DOHH2 (cell line): ENCODE measurements at regions not wholly inside any gene's neighbourhood (a gene's known extent, or its start where the extent isn't known, plus 50 kb on each side); places are given as distances from the start of the nearest gene placed in this dataset.

Source experiments
- H3F3A ChIP-seq: fragments of 200-600 bp; sonication (generic), shearing (Covaris generic); 2 replicates; pipeline ENCODE4 v1.6.0; 2016; ENCODE audit warnings: antibody characterized with exemption, mild to moderate bottlenecking; ENCODE audit not compliant: control insufficient read depth, insufficient read depth
- H3K27ac ChIP-seq: fragments of 200-600 bp; sonication (generic); 2 replicates; pipeline ENCODE4 v1.5.1; 2014; ENCODE audit warnings: low read depth, mild to moderate bottlenecking, low read length, moderate library complexity
- H3K27me3 ChIP-seq: fragments of 200-600 bp; sonication (generic); 2 replicates; pipeline ENCODE4 v1.6.1; 2014; ENCODE audit warnings: mild to moderate bottlenecking, low read length, mixed read lengths; ENCODE audit not compliant: control insufficient read depth
- H3K36me3 ChIP-seq: fragments of 200-600 bp; sonication (generic); 2 replicates; pipeline ENCODE4 v1.6.1; 2014; ENCODE audit warnings: mild to moderate bottlenecking, low read length, moderate library complexity, mixed read lengths; ENCODE audit not compliant: control insufficient read depth
- H3K4me1 ChIP-seq: fragments of 200-600 bp; sonication (generic); 2 replicates; pipeline ENCODE4 v1.6.1; 2014; ENCODE audit warnings: mild to moderate bottlenecking, low read length, mixed read lengths; ENCODE audit not compliant: control insufficient read depth
- H3K4me2 ChIP-seq: fragments of 200-600 bp; sonication (generic); 2 replicates; pipeline ENCODE4 v1.6.0; 2014; ENCODE audit warnings: mild to moderate bottlenecking, low read length, moderate library complexity
- H3K4me3 ChIP-seq: fragments of 200-600 bp; sonication (generic); 2 replicates; pipeline ENCODE4 v1.5.1; 2014; ENCODE audit warnings: mild to moderate bottlenecking, low read length, mixed read lengths
- H3K79me2 ChIP-seq: fragments of 200-600 bp; sonication (generic); 2 replicates; pipeline ENCODE4 v1.6.1; 2014; ENCODE audit warnings: mild to moderate bottlenecking, low read length, mixed read lengths; ENCODE audit not compliant: control insufficient read depth
- H3K9me2 ChIP-seq: fragments of 200-600 bp; sonication (generic); replicated peaks from 2 replicates; pipeline ENCODE4 v1.6.1; 2014; ENCODE audit warnings: mild to moderate bottlenecking, low read length, mixed read lengths; ENCODE audit not compliant: control insufficient read depth
- H3K9me3 ChIP-seq: fragments of 200-600 bp; sonication (generic); 2 replicates; pipeline ENCODE4 v1.6.1; 2014; ENCODE audit warnings: antibody characterized with exemption, low read length, mixed read lengths; ENCODE audit not compliant: control insufficient read depth, insufficient read depth
- H4K20me1 ChIP-seq: fragments of 200-600 bp; sonication (generic); 2 replicates; pipeline ENCODE4 v1.6.0; 2014; ENCODE audit warnings: low read depth, mild to moderate bottlenecking, antibody characterized with exemption, low read length, moderate library complexity; ENCODE audit not compliant: control insufficient read depth, insufficient read depth
- EZH2phosphoT487 ChIP-seq: fragments of 200-600 bp; sonication (generic); IDR thresholded peaks from 2 replicates; pipeline ENCODE4 v1.6.1; 2017; ENCODE audit warnings: borderline replicate concordance, mild to moderate bottlenecking, antibody characterized with exemption, low read length, moderate library complexity, mixed read lengths
- TF ChIP-seq, protein P1 (sequence below): fragments of 200-600 bp; sonication (generic); IDR thresholded peaks from one replicate; pipeline ENCODE4 v1.5.1; 2014; ENCODE audit warnings: antibody characterized with exemption, mild to moderate bottlenecking, low read depth, low read length; ENCODE audit not compliant: poor library complexity, severe bottlenecking

DNA sequence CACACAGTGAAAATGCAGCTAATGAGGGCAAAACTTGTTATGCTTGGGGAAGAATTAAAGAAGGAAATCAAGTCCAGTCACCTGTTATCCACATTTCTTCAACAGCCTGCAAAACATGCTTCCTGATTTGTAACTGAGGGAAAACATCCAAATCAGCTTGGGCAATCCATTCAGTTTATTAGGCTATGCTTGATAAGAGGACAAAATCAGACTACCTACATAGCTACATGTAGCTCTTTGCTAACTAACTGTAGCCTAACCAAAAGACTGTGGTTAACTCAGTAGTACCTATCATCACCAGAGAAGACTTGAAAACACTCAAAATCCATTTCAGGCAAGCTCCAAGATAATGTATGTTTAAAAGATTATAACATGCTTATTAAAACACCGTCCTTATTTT lies 436.4 kb downstream of the SHQ1 start:
- Histone ChIP-seq H3K9me3 (no peaks in the 10 kb centered on the region), H3K27me3 (no peaks in the 10 kb centered on the region), H3K4me1 (no peaks in the 10 kb centered on the region), H3K36me3 (no peaks in the 10 kb centered on the region), H4K20me1 (peaks cover 45% of the 10 kb centered on the region; the same call in 1 of the 2 replicates), H3F3A (0 out of 2 replicates have a peak, but pooled peaks cover 2% of the 10 kb centered on the region), H3K27ac (no peak overlapping the region), H3K4me3 (no peak overlapping the region), H3K9me2 (no peaks in the 10 kb centered on the region), H3K4me2 (no peak overlapping the region), H3K79me2 (peaks cover 100% of the 10 kb centered on the region)
- no peak for TF ChIP-seq EZH2phosphoT487
- TF ChIP-seq, protein P1, sequence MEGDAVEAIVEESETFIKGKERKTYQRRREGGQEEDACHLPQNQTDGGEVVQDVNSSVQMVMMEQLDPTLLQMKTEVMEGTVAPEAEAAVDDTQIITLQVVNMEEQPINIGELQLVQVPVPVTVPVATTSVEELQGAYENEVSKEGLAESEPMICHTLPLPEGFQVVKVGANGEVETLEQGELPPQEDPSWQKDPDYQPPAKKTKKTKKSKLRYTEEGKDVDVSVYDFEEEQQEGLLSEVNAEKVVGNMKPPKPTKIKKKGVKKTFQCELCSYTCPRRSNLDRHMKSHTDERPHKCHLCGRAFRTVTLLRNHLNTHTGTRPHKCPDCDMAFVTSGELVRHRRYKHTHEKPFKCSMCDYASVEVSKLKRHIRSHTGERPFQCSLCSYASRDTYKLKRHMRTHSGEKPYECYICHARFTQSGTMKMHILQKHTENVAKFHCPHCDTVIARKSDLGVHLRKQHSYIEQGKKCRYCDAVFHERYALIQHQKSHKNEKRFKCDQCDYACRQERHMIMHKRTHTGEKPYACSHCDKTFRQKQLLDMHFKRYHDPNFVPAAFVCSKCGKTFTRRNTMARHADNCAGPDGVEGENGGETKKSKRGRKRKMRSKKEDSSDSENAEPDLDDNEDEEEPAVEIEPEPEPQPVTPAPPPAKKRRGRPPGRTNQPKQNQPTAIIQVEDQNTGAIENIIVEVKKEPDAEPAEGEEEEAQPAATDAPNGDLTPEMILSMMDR: no peak

DNA sequence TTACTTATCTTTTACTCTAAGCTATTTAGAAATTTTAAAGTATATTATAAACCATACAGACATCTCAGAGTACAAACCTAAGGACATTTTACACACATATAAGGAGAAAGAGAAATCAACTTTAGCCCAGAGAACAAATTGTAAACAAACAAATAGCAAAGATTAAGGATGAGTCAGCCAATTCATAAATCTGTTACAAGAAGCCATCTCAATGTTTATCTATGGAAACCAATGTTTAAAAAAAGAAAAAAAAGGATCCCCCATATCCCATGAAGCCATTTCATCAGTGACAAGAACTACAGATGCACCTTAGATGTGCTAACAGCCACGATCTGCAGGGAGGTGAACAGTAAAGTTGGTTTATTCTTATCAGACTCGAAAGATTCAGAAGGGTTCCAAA lies 437.1 kb downstream of the SHQ1 start:
- 0 out of 2 replicates have a peak, but pooled peaks cover 2% of the 10 kb centered on the region for H3F3A ChIP-seq
- TF ChIP-seq, protein P1: no peak
- TF ChIP-seq EZH2phosphoT487: no peak
- H3K9me2 ChIP-seq: no peaks in the 10 kb centered on the region
- no peak overlapping the region for H3K4me2 ChIP-seq
- no peaks in the 10 kb centered on the region for H3K9me3 ChIP-seq
- H4K20me1 ChIP-seq: peaks cover 41% of the 10 kb centered on the region; the same call in 1 of the 2 replicates
- no peaks in the 10 kb centered on the region for H3K4me1 ChIP-seq
- peaks cover 100% of the 10 kb centered on the region for H3K79me2 ChIP-seq
- H3K36me3 ChIP-seq: no peaks in the 10 kb centered on the region
- no peak overlapping the region for H3K4me3 ChIP-seq
- H3K27me3 ChIP-seq: no peaks in the 10 kb centered on the region
- no peak overlapping the region for H3K27ac ChIP-seq

DNA sequence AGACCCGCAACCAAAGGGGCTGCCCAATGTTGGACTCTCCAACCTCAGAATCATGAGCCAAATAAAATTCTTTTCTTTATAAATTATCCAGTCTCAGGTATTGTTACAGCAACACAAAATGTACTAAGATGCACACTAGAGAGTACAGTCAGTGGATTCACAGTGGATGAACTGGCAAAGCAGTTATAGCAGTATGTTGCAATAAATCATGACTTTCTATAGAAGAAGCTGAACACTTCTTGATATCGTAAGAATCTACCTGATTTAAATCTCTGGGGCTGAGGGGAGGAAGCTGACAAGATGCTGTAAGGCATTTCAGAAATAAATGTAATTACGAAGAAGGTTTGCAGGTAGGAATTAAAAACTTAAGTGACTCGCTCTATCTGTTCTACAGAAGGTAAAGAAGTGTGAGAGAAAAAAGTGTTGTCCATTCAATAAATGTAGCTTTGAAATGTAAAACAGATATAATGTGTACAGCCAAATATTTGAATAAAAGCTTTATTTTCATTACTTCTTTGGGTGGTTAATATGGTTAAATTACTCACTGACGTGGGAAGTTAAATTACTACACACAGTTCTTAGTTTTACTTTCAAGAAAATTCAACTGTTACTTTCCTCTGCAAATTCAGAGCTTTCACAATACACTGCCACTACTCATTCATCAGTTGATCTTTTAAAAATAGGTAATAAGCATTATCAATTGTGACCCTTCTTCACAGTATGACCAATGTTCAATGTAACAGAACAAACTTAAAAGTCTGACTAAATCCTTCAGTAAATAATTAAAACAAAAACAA lies 439.1 kb downstream of the SHQ1 start:
- no peaks in the 10 kb centered on the region for H3K27me3 ChIP-seq
- H3F3A ChIP-seq: no peaks in the 10 kb centered on the region
- no peaks in the 10 kb centered on the region for H3K36me3 ChIP-seq
- H3K4me2 ChIP-seq: no peak overlapping the region
- TF ChIP-seq EZH2phosphoT487: no peak
- TF ChIP-seq, protein P1: no peak
- no peak overlapping the region for H3K4me3 ChIP-seq
- H4K20me1 ChIP-seq: peaks cover 37% of the 10 kb centered on the region; the same call in 1 of the 2 replicates
- peaks cover 100% of the 10 kb centered on the region for H3K79me2 ChIP-seq
- no peak overlapping the region for H3K27ac ChIP-seq
- no peaks in the 10 kb centered on the region for H3K9me3 ChIP-seq
- H3K4me1 ChIP-seq: no peaks in the 10 kb centered on the region
- no peaks in the 10 kb centered on the region for H3K9me2 ChIP-seq
